HEK293 (cell line): ENCODE measurements at regions not wholly inside any gene's neighbourhood (a gene's known extent, or its start where the extent isn't known, plus 50 kb on each side); places are given as distances from the start of the nearest gene placed in this dataset.
A peak's percentile ranks its signal among the peaks of the same experiment; 100 is the strongest.

ENCODE experiments used
- CTCF ChIA-PET: fragments of 350-600 bp; formaldehyde crosslinking; extraction: SDS; loops from one replicate; lab custom pipeline; 2021; ENCODE audit warnings: antibody characterized with exemption; lab: Yijun Ruan, JAX
- POLR2A ChIA-PET: fragments of 300-600 bp; formaldehyde crosslinking; extraction: SDS; loops from one replicate; lab custom pipeline; 2020; ENCODE audit warnings: antibody characterized with exemption, inconsistent platforms; lab: Yijun Ruan, JAX
- H3K27ac ChIP-seq: fragments of 200-500 bp; sonication (Bioruptor generic); 2 replicates; pipeline ENCODE4 v1.5.1; 2014; ENCODE audit warnings: low read depth, low read length, control low read depth, inconsistent platforms; ENCODE audit errors: extremely low read depth
- H3K36me3 ChIP-seq, 2 experiments: fragments of 200-500 bp in 1 of 2; sonication (Bioruptor generic) in 1 of 2; 1 replicate in 1 of 2; 2 replicates in 1 of 2; pipeline ENCODE4 v1.5.1; 2014 to 2017; ENCODE audit warnings: inconsistent platforms in 2 of 2, low read length in 2 of 2; ENCODE audit not compliant: control insufficient read depth in 2 of 2, insufficient read depth in 1 of 2
- H3K4me1 ChIP-seq: fragments of 200-500 bp; sonication (Bioruptor generic); 2 replicates; pipeline ENCODE4 v1.5.1; 2014; ENCODE audit warnings: mild to moderate bottlenecking, low read length, inconsistent platforms; ENCODE audit not compliant: control insufficient read depth, insufficient read depth
- H3K4me3 ChIP-seq: 2 replicates; pipeline ENCODE4 v1.5.1; 2011; ENCODE audit warnings: low read depth, mild to moderate bottlenecking, control low read depth, low read length, moderate library complexity
- H3K9me3 ChIP-seq: fragments of 200-500 bp; sonication (Bioruptor generic); 2 replicates; pipeline ENCODE4 v1.5.1; 2014; ENCODE audit warnings: low read depth, low read length, inconsistent platforms; ENCODE audit not compliant: control insufficient read depth, insufficient read depth
- AEBP2 ChIP-seq: fragments of 450-650 bp; formaldehyde crosslinking; IDR thresholded peaks from 2 replicates; pipeline ENCODE4 v1.5.1; 2016; ENCODE audit warnings: missing biosample characterization, missing genetic modification characterization, borderline replicate concordance
- BCL6B ChIP-seq: fragments of 450-650 bp; formaldehyde crosslinking; IDR thresholded peaks from 2 replicates; pipeline ENCODE4 v1.5.1; 2017; ENCODE audit warnings: missing biosample characterization, missing genetic modification characterization
- KLF16 ChIP-seq: fragments of 450-650 bp; formaldehyde crosslinking; IDR thresholded peaks from 2 replicates; pipeline ENCODE4 v1.5.1; 2017; ENCODE audit warnings: missing biosample characterization, missing genetic modification characterization
- SCRT2 ChIP-seq: fragments of 450-650 bp; formaldehyde crosslinking; IDR thresholded peaks from 2 replicates; pipeline ENCODE4 v1.5.1; 2016; ENCODE audit warnings: missing biosample characterization, missing genetic modification characterization
- TRIM28 ChIP-seq: IDR thresholded peaks from 2 replicates; pipeline ENCODE4 v1.6.1; 2011; ENCODE audit warnings: low read length, control low read depth, borderline replicate concordance
- ZNF18 ChIP-seq: fragments of 450-650 bp; formaldehyde crosslinking; IDR thresholded peaks from 2 replicates; pipeline ENCODE4 v1.5.1; 2016; ENCODE audit warnings: missing biosample characterization, missing genetic modification characterization
- ZNF366 ChIP-seq: fragments of 450-650 bp; formaldehyde crosslinking; conservative IDR thresholded peaks from 2 replicates; pipeline ENCODE4 v1.5.1; 2016; ENCODE audit warnings: missing biosample characterization, missing genetic modification characterization
- ZNF391 ChIP-seq: fragments of 450-650 bp; formaldehyde crosslinking; IDR thresholded peaks from 2 replicates; pipeline ENCODE4 v1.5.1; 2016; ENCODE audit warnings: low read depth, missing biosample characterization, missing genetic modification characterization, borderline replicate concordance
- ZNF449 ChIP-seq: fragments of 450-650 bp; formaldehyde crosslinking; IDR thresholded peaks from 2 replicates; pipeline ENCODE4 v1.5.1; 2017; ENCODE audit warnings: missing biosample characterization, mild to moderate bottlenecking, missing genetic modification characterization, moderate library complexity
- ZNF555 ChIP-seq: fragments of 450-650 bp; formaldehyde crosslinking; conservative IDR thresholded peaks from 2 replicates; pipeline ENCODE4 v1.5.1; 2017; ENCODE audit warnings: missing biosample characterization, mild to moderate bottlenecking, missing genetic modification characterization, inconsistent platforms
- ZNF596 ChIP-seq: fragments of 450-650 bp; IDR thresholded peaks from 2 replicates; pipeline ENCODE4 v1.5.0; 2018; ENCODE audit warnings: missing biosample characterization, mild to moderate bottlenecking, missing genetic modification characterization, moderate library complexity
- ZNF624 ChIP-seq: fragments of 450-650 bp; formaldehyde crosslinking; IDR thresholded peaks from 2 replicates; pipeline ENCODE4 v1.5.1; 2017; ENCODE audit warnings: missing biosample characterization, missing genetic modification characterization
- ZNF664 ChIP-seq: fragments of 450-650 bp; formaldehyde crosslinking; IDR thresholded peaks from 2 replicates; pipeline ENCODE4 v1.5.1; 2016; ENCODE audit warnings: missing biosample characterization, missing genetic modification characterization
- ZNF670 ChIP-seq: fragments of 450-650 bp; formaldehyde crosslinking; IDR thresholded peaks from 2 replicates; pipeline ENCODE4 v1.5.1; 2016; ENCODE audit warnings: missing biosample characterization, missing genetic modification characterization, low read depth
- ZSCAN16 ChIP-seq: fragments of 450-650 bp; formaldehyde crosslinking; IDR thresholded peaks from 2 replicates; pipeline ENCODE4 v1.5.1; 2016; ENCODE audit warnings: missing biosample characterization, missing genetic modification characterization
- TF ChIP-seq, protein P1 (sequence below): fragments of 450-650 bp; formaldehyde crosslinking; conservative IDR thresholded peaks from 2 replicates; pipeline ENCODE4 v1.5.1; 2016; ENCODE audit warnings: low read depth, missing biosample characterization, missing genetic modification characterization

DNA sequence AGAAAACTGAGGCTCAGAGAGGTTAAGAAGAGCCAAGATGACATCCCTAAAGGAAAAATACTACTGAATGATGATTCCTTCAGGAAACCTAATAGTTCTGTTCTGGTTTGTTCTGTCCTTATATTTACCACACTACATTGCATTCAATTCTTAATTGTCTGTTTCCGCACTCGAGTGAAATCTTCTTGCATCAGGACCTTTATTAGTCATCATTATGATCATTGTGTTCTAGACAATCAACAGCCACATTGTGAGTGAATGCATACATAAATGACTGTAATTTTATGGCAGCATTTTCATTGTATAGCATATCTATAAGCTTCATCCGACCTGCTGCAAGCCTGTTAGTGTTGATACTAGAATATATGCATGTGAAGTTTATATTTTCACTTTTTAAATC is 156.7 kb upstream of the FAM241A start (continued):
- TF ChIP-seq ZNF449 (tag by site-specific recombination): no peak
- TF ChIP-seq, all 188 proteins: peak for 0

DNA sequence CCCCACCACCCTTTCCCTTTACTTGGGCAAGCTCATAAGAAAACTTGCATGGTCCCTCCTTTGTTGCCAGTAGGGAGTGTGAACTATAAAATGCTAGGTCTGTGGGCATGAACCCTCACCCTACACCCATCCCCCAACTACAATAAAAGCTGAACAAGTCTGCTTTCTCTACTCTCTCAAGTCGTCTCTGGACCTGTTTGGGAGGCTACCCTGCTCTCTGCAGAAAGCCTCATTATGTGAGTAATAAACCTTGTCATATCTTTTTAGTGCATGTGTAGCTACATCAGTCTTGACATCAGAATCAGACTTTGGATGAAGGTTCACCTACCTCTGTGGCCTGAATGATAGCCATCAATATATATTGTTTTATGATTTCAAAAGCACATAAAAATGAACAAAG is 155.4 kb upstream of the FAM241A start:
- H3K9me3 ChIP-seq: no peaks in the 10 kb centered on the region
- H3K4me3 ChIP-seq: no peak overlapping the region
- peaks cover 2% of the 10 kb centered on the region; the same call in 1 of the 2 replicates for H3K4me1 ChIP-seq
- ChIA-PET POLR2A (no interaction called here), CTCF (interaction anchor here (1.0 kb wide), 1 partner anchor 46 kb away, joined by 3 read pairs; no protein-coding TSS in a partner anchor)
- H3K27ac ChIP-seq: no peak overlapping the region
- no peaks in the 10 kb centered on the region for H3K36me3 ChIP-seq
- TF ChIP-seq TRIM28: 0 out of 2 replicates have a peak, but pooled peaks have one; percentile 15
- TF ChIP-seq BCL6B (tag by site-specific recombination): no peak

DNA sequence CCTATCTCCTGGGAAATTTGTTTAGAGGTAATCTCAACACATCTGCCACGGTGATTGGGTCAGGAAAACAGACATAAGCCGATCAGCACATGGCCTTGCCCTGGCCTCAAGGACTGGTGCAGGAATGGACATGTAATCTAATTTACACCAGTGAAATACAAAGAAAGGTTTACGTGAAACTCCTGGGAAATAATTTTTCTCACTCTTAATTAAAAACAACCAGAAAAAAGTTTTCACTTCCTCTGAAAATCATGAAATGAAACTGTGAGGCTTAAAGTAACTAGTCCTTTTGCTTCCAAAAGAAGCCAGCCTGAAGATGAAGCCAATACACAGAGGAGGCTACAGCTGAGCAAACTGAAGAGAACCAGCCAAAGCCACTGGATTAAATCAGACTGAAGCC is 154.1 kb upstream of the FAM241A start:
- Histone ChIP-seq H3K27ac (no peak overlapping the region), H3K9me3 (no peaks in the 10 kb centered on the region), H3K4me1 (peaks cover 2% of the 10 kb centered on the region; the same call in 1 of the 2 replicates), H3K36me3 (no peaks in the 10 kb centered on the region), H3K4me3 (no peak overlapping the region)
- CTCF ChIA-PET: no interaction called here
- TF ChIP-seq ZNF670 (tag by site-specific recombination): no peak
- no peak for TF ChIP-seq ZSCAN16 (tag by site-specific recombination)
- no peak for TF ChIP-seq ZNF555 (tag by site-specific recombination)
- TF ChIP-seq ZNF18 (tag by site-specific recombination): no peak
- TF ChIP-seq ZNF664 (tag by site-specific recombination): no peak
- TF ChIP-seq AEBP2 (tag by site-specific recombination): no peak
- TF ChIP-seq, all 188 proteins: peak for 0
- POLR2A ChIA-PET: no interaction called here

DNA sequence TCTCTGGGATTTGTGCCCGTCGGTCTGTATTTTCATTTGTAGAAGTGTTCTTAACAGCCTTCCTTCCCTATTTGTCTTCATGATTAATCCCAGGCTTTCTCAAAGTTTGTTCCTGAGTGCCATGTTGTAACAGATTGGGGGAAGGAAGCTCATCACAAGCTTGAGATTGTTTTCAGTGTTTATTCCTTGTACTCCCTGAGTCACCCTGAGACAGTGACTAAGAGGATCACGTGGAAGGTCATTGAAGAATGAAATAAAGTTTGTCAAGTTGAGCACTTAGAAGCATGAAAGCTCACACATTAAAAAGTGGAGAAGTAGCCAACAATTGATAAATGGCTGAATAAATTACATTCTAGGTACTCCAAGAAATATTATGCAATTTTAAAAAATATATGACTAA is 153.5 kb upstream of the FAM241A start:
- POLR2A ChIA-PET: no interaction called here
- no peak overlapping the region for H3K27ac ChIP-seq

More for the DNA sequence above, 153.5 kb upstream of the FAM241A start:
- CTCF ChIA-PET: interaction anchor here (0.6 kb wide), 2 partner anchors 21 to 47 kb away, joined by 3 to 4 read pairs; no protein-coding TSS in a partner anchor
- H3K36me3 ChIP-seq: no peaks in the 10 kb centered on the region
- H3K4me1 ChIP-seq: peaks cover 2% of the 10 kb centered on the region; the same call in 1 of the 2 replicates
- no peak for TF ChIP-seq KLF16 (tag by site-specific recombination)
- TF ChIP-seq, protein P1, sequence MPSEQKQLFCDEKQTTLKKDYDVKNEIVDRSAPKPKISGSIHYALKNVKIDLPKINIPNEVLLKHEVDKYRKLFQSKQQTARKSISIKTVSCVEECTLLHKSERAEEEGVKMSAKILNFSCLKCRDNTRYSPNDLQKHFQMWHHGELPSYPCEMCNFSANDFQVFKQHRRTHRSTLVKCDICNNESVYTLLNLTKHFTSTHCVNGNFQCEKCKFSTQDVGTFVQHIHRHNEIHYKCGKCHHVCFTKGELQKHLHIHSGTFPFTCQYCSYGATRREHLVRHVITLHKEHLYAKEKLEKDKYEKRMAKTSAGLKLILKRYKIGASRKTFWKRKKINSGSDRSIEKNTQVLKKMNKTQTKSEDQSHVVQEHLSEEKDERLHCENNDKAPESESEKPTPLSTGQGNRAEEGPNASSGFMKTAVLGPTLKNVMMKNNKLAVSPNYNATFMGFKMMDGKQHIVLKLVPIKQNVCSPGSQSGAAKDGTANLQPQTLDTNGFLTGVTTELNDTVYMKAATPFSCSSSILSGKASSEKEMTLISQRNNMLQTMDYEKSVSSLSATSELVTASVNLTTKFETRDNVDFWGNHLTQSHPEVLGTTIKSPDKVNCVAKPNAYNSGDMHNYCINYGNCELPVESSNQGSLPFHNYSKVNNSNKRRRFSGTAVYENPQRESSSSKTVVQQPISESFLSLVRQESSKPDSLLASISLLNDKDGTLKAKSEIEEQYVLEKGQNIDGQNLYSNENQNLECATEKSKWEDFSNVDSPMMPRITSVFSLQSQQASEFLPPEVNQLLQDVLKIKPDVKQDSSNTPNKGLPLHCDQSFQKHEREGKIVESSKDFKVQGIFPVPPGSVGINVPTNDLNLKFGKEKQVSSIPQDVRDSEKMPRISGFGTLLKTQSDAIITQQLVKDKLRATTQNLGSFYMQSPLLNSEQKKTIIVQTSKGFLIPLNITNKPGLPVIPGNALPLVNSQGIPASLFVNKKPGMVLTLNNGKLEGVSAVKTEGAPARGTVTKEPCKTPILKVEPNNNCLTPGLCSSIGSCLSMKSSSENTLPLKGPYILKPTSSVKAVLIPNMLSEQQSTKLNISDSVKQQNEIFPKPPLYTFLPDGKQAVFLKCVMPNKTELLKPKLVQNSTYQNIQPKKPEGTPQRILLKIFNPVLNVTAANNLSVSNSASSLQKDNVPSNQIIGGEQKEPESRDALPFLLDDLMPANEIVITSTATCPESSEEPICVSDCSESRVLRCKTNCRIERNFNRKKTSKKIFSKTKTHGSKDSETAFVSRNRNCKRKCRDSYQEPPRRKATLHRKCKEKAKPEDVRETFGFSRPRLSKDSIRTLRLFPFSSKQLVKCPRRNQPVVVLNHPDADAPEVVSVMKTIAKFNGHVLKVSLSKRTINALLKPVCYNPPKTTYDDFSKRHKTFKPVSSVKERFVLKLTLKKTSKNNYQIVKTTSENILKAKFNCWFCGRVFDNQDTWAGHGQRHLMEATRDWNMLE (tag by site-specific recombination): 0 out of 2 replicates have a peak, but pooled peaks have one; percentile 34
- no peak for TF ChIP-seq SCRT2
- no peak for TF ChIP-seq ZNF596 (tag by site-specific recombination)
- 0 out of 2 replicates have a peak, but pooled peaks have one; percentile 29 for TF ChIP-seq ZNF366
- peak; percentile 60 for TF ChIP-seq BCL6B (tag by site-specific recombination)
- TF ChIP-seq ZNF391 (tag by site-specific recombination): no peak
- TF ChIP-seq ZNF624: no peak
- no peak overlapping the region for H3K4me3 ChIP-seq
- no peaks in the 10 kb centered on the region for H3K9me3 ChIP-seq
